Karpas-422 (cell line): ENCODE measurements at regions not wholly inside any gene's neighbourhood (a gene's known extent, or its start where the extent isn't known, plus 50 kb on each side); places are given as distances from the start of the nearest gene placed in this dataset.

ENCODE experiments used
- DNase-seq: peaks from one replicate; pipeline ENCODE4 v3.0.0-alpha.2; 2015
- H2AFZ ChIP-seq: fragments of 200-600 bp; sonication (generic); 2 replicates; pipeline ENCODE4 v1.6.1; 2014; ENCODE audit warnings: antibody characterized with exemption, low read length, mixed read lengths
- H3K27ac ChIP-seq: fragments of 200-600 bp; sonication (generic); 2 replicates; pipeline ENCODE4 v1.5.1; 2014; ENCODE audit warnings: mild to moderate bottlenecking, low read length, moderate library complexity
- H3K27me3 ChIP-seq: fragments of 200-600 bp; sonication (generic); 2 replicates; pipeline ENCODE4 v1.6.1; 2014; ENCODE audit warnings: low read length, mixed read lengths
- H3K36me3 ChIP-seq: fragments of 200-600 bp; sonication (generic); 2 replicates; pipeline ENCODE4 v1.6.1; 2014; ENCODE audit warnings: low read length, mixed read lengths; ENCODE audit not compliant: insufficient read depth
- H3K4me1 ChIP-seq: fragments of 200-600 bp; sonication (generic); 2 replicates; pipeline ENCODE4 v1.6.1; 2014; ENCODE audit warnings: mild to moderate bottlenecking, low read length, mixed read lengths
- H3K4me2 ChIP-seq: fragments of 200-600 bp; sonication (generic); 2 replicates; pipeline ENCODE4 v1.6.1; 2014; ENCODE audit warnings: low read length, low read depth, mild to moderate bottlenecking; ENCODE audit not compliant: poor library complexity, severe bottlenecking
- H3K4me3 ChIP-seq: fragments of 200-600 bp; sonication (generic); 2 replicates; pipeline ENCODE4 v1.5.1; 2014; ENCODE audit warnings: mild to moderate bottlenecking, antibody characterized with exemption, low read length, mixed read lengths
- H3K79me2 ChIP-seq: fragments of 200-600 bp; sonication (generic); 2 replicates; pipeline ENCODE4 v1.6.1; 2014; ENCODE audit warnings: mild to moderate bottlenecking, low read length, mixed read lengths
- H3K9ac ChIP-seq: fragments of 200-600 bp; sonication (generic); 2 replicates; pipeline ENCODE4 v1.6.0; 2014; ENCODE audit warnings: low read length
- H3K9me2 ChIP-seq: fragments of 200-600 bp; sonication (generic), shearing (Covaris generic); replicated peaks from 2 replicates; pipeline ENCODE4 v1.6.0; 2014; ENCODE audit warnings: mild to moderate bottlenecking, low read length, moderate library complexity; ENCODE audit not compliant: insufficient read depth
- H3K9me3 ChIP-seq: fragments of 300-700, 200-600 bp; sonication (generic); 2 replicates; pipeline ENCODE4 v1.6.1; 2014; ENCODE audit warnings: low read length, mixed read lengths
- H4K20me1 ChIP-seq: fragments of 200-600 bp; sonication (generic); 2 replicates; pipeline ENCODE4 v1.6.1; 2014; ENCODE audit warnings: mild to moderate bottlenecking, antibody characterized with exemption, low read length, low read depth; ENCODE audit not compliant: insufficient read depth

DNA sequence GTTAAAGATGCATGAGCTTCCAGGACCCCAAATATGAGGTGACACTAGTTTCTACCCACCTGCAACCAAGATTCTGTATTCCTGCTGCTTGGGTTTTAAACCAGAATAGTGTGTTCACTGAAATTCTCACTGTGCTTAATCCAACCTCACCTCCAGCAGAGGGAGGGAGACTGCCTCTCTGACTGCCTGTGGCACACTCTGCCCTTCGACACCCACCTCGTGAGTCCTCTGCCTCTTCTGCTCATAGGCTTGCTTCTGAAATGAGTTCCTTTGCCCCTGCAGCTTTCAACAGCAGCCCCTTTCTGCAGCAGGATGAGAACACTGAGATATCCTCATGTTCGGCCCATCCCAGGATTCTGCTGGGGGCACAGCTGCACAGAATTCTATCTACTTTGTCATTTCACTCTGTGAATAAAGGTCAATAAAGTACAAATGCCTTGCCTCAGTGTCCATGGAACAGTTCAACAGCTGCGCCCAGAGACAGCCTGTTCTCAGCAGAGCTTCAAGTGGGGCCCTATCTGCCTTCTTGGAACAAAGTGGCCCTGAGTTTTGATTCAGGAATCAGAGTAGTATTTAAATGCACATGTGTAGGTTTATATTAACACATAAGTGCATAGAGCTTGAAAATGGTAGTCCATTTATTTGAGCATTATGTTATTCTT, 632.5 kb downstream of the TNS3 start:
- no peaks in the 10 kb centered on the region for H3K4me1 ChIP-seq
- H3K9me2 ChIP-seq: no peaks in the 10 kb centered on the region
- H3K36me3 ChIP-seq: no peaks in the 10 kb centered on the region
- H3K27ac ChIP-seq: no peak overlapping the region
- DNase-seq: no peak
- no peaks in the 10 kb centered on the region for H3K27me3 ChIP-seq
- H4K20me1 ChIP-seq: no peaks in the 10 kb centered on the region
- no peak overlapping the region for H3K4me3 ChIP-seq
- no peak overlapping the region for H3K4me2 ChIP-seq
- H3K9ac ChIP-seq: no peak overlapping the region
- no peaks in the 10 kb centered on the region for H3K9me3 ChIP-seq
- no peaks in the 10 kb centered on the region for H3K79me2 ChIP-seq
- no peak overlapping the region for H2AFZ ChIP-seq

GRCh38 chr7:46948716-46949115, 633.2 kb downstream of the TNS3 start:
- H3K36me3 ChIP-seq: no peaks in the 10 kb centered on the region
- no peaks in the 10 kb centered on the region for H3K79me2 ChIP-seq
- DNase-seq: no peak
- H3K9me3 ChIP-seq: no peaks in the 10 kb centered on the region
- H3K27me3 ChIP-seq: no peaks in the 10 kb centered on the region
- no peaks in the 10 kb centered on the region for H3K9me2 ChIP-seq
- H3K4me2 ChIP-seq: no peak overlapping the region
- H3K27ac ChIP-seq: no peak overlapping the region
- no peaks in the 10 kb centered on the region for H3K4me1 ChIP-seq
- H2AFZ ChIP-seq: no peak overlapping the region
- H4K20me1 ChIP-seq: no peaks in the 10 kb centered on the region
- no peak overlapping the region for H3K4me3 ChIP-seq
- no peak overlapping the region for H3K9ac ChIP-seq

DNA sequence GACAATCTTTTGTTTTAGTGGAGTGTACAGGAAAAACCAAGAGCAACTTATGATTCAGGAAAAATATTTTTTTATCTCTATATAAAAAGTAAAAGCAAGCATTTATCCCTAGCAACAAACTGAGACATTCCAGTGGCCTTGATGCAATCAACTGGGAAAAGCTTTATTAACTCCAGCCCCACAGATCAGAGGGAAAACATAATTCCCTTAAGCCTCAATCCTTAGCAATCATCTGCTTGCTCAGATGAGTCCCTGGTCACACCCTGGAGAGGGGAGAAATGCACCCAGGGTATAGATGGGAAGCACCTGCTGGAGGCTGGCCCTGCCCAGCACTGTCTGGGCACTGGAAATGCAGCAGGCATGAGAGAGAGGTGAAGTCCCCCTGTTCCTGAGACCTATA, 636.6 kb downstream of the TNS3 start:
- no peaks in the 10 kb centered on the region for H3K4me1 ChIP-seq

DNA sequence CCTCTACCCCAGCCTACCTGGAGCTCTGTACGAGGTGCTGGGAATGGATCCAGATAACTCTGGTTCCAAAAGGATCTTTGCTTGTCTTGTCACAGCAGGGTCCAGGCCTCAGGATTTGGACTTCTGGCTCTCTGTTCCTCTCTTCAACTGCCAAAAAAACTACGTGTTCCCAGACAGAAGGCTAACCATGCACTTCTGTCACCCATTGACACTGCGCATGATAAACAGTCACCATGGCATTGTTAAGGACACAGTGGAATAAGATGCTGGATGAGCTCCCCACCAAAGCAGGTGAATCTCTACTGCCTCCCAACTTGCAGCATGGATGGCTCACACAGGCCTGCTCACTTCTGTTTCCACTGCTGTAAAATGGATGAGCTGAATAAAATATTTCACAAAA, 637.9 kb downstream of the TNS3 start:
- H3K4me1 ChIP-seq: peaks cover 6% of the 10 kb centered on the region
- H3K27ac ChIP-seq: no peak overlapping the region
- H3K79me2 ChIP-seq: no peaks in the 10 kb centered on the region
- no peaks in the 10 kb centered on the region for H3K27me3 ChIP-seq
- no peak for DNase-seq
- H2AFZ ChIP-seq: no peak overlapping the region
- H3K36me3 ChIP-seq: no peaks in the 10 kb centered on the region
- H3K4me3 ChIP-seq: no peak overlapping the region
- H3K9me3 ChIP-seq: no peaks in the 10 kb centered on the region
- H4K20me1 ChIP-seq: no peaks in the 10 kb centered on the region
- no peaks in the 10 kb centered on the region for H3K9me2 ChIP-seq
- no peak overlapping the region for H3K9ac ChIP-seq
- H3K4me2 ChIP-seq: no peak overlapping the region

More for the DNA sequence above, 636.6 kb downstream of the TNS3 start:
- no peak for DNase-seq
- H4K20me1 ChIP-seq: no peaks in the 10 kb centered on the region
- no peak overlapping the region for H3K4me2 ChIP-seq
- H2AFZ ChIP-seq: no peak overlapping the region
- H3K79me2 ChIP-seq: no peaks in the 10 kb centered on the region
- no peaks in the 10 kb centered on the region for H3K9me3 ChIP-seq
- H3K27ac ChIP-seq: no peak overlapping the region
- no peak overlapping the region for H3K9ac ChIP-seq
- H3K9me2 ChIP-seq: no peaks in the 10 kb centered on the region
- H3K27me3 ChIP-seq: no peaks in the 10 kb centered on the region
- no peak overlapping the region for H3K4me3 ChIP-seq
- H3K36me3 ChIP-seq: no peaks in the 10 kb centered on the region

DNA sequence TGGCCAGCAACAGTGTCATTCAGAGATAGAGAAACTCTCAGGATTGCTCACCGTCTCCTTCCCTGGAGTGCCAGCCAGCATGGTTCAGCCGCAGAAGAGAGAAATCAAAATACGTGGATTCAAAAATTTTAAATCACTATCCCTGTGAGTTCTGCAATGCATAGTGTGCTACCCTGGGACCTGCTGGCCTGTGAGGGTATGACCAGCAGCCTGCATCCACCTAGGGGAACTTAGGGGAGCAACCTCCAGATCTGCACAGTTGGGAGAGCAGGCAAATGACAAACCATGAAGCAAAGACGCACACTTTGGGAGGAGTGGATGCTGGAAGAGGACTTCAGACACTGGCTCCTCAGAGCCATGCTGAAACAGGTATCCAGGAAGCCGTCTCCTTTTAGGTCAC, 639.3 kb downstream of the TNS3 start:
- Histone ChIP-seq H3K9me2 (no peaks in the 10 kb centered on the region), H3K36me3 (no peaks in the 10 kb centered on the region), H3K9me3 (no peaks in the 10 kb centered on the region), H3K27ac (no peak overlapping the region), H3K4me1 (peaks cover 6% of the 10 kb centered on the region), H3K4me2 (no peak overlapping the region), H3K27me3 (no peaks in the 10 kb centered on the region), H2AFZ (no peak overlapping the region), H4K20me1 (no peaks in the 10 kb centered on the region), H3K4me3 (no peak overlapping the region), H3K79me2 (no peaks in the 10 kb centered on the region), H3K9ac (no peak overlapping the region)
- DNase-seq: no peak

- Histone ChIP-seq H3K27me3 (no peaks in the 10 kb centered on the region), H3K9ac (no peak overlapping the region), H3K9me3 (no peaks in the 10 kb centered on the region), H3K4me3 (no peak overlapping the region), H3K27ac (no peak overlapping the region), H3K4me2 (no peak overlapping the region), H3K79me2 (no peaks in the 10 kb centered on the region), H3K36me3 (no peaks in the 10 kb centered on the region), H3K9me2 (no peaks in the 10 kb centered on the region), H2AFZ (no peak overlapping the region), H3K4me1 (peaks cover 6% of the 10 kb centered on the region), H4K20me1 (no peaks in the 10 kb centered on the region)
- no peak for DNase-seq
Measured at GRCh38 chr7:46940178-46940577, 641.7 kb downstream of the TNS3 start.

- H3K4me2 ChIP-seq: no peak overlapping the region
- H4K20me1 ChIP-seq: no peaks in the 10 kb centered on the region
- no peak overlapping the region for H3K4me3 ChIP-seq
- H3K27ac ChIP-seq: no peak overlapping the region
- H3K9ac ChIP-seq: no peak overlapping the region
- no peaks in the 10 kb centered on the region for H3K9me2 ChIP-seq
- H2AFZ ChIP-seq: no peak overlapping the region
- no peaks in the 10 kb centered on the region for H3K27me3 ChIP-seq
- peak; percentile 69 for DNase-seq
- no peaks in the 10 kb centered on the region for H3K79me2 ChIP-seq
- no peaks in the 10 kb centered on the region for H3K9me3 ChIP-seq
- no peaks in the 10 kb centered on the region for H3K36me3 ChIP-seq
- H3K4me1 ChIP-seq: peaks cover 6% of the 10 kb centered on the region
Measured at GRCh38 chr7:46939558-46939957, 642.4 kb downstream of the TNS3 start.

DNA sequence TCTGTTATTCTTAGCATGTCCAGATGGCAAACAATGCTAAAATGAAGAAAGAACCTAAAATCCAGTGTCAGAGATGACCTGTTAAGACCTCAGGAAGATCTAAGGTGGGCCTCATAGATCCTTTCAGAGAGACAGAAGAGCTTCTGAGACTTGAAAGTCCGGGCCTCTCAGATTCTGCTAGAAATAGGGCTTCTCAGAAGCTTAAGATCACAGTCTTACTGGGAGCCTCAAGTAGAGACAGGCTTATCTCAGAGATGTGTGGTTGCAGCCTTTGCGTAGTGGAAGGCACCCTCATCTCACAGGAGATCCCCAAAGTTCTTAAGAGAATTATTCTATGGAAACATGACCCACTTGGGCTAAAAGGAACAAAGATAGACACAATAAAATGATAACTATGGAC, 642.8 kb downstream of the TNS3 start:
- Histone ChIP-seq H3K4me3 (no peak overlapping the region), H4K20me1 (no peaks in the 10 kb centered on the region), H3K9me3 (no peaks in the 10 kb centered on the region), H3K36me3 (no peaks in the 10 kb centered on the region), H3K27ac (no peak overlapping the region), H3K79me2 (no peaks in the 10 kb centered on the region), H3K4me1 (peaks cover 6% of the 10 kb centered on the region), H3K9me2 (no peaks in the 10 kb centered on the region), H2AFZ (no peak overlapping the region), H3K4me2 (no peak overlapping the region), H3K27me3 (no peaks in the 10 kb centered on the region), H3K9ac (no peak overlapping the region)
- no peak for DNase-seq

DNA sequence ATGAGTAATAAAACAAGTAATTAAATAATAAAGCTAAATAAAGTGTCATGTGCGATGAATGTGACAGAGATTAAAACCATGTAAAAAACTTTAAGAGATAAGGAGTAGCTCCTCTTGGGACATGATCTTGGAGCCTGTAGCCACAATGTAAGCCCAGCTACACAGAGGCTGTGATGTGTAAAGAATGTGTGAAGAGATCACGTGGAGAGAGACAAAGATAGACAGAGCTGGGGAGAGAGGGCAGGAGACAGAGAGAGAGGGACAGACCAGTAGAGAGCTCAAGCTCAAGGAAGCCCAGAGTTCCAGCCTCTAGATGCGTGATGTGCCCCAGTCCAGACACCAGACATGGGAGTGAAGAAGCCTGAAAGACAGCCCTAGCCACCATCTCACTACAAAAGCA, 644.1 kb downstream of the TNS3 start:
- H2AFZ ChIP-seq: no peak overlapping the region
- H3K79me2 ChIP-seq: no peaks in the 10 kb centered on the region
- H3K4me1 ChIP-seq: peaks cover 6% of the 10 kb centered on the region
- no peak for DNase-seq
- H3K9me2 ChIP-seq: no peaks in the 10 kb centered on the region
- no peaks in the 10 kb centered on the region for H3K36me3 ChIP-seq
- H3K27me3 ChIP-seq: no peaks in the 10 kb centered on the region
- no peak overlapping the region for H3K4me2 ChIP-seq
- no peaks in the 10 kb centered on the region for H3K9me3 ChIP-seq
- H4K20me1 ChIP-seq: no peaks in the 10 kb centered on the region
- no peak overlapping the region for H3K4me3 ChIP-seq
- no peak overlapping the region for H3K9ac ChIP-seq
- H3K27ac ChIP-seq: no peak overlapping the region
